SK-N-MC (cell line): ENCODE measurements at regions not wholly inside any gene's neighbourhood (a gene's known extent, or its start where the extent isn't known, plus 50 kb on each side); places are given as distances from the start of the nearest gene placed in this dataset.

Experiments used
- DNase-seq: peaks from one replicate; pipeline ENCODE4 v3.0.0-alpha.2; 2011; ENCODE audit warnings: low read depth, low spot score
- H3K27ac ChIP-seq: fragments of 200-600 bp; sonication (generic); 2 replicates; pipeline ENCODE4 v1.5.1; 2016; ENCODE audit warnings: mixed run types
- H3K36me3 ChIP-seq: fragments of 200-600 bp; sonication (generic); 2 replicates; pipeline ENCODE4 v1.6.1; 2017; ENCODE audit warnings: antibody characterized with exemption, low read length, mixed read lengths; ENCODE audit not compliant: insufficient read depth
- H3K4me3 ChIP-seq: fragments of 200-600 bp; sonication (generic); 2 replicates; pipeline ENCODE4 v1.5.1; 2016
- H3K9ac ChIP-seq: fragments of 200-600 bp; sonication (generic); 2 replicates; pipeline ENCODE4 v1.8.0; 2017; ENCODE audit warnings: mixed run types, mixed read lengths; ENCODE audit not compliant: insufficient read length
- H3K9me3 ChIP-seq: fragments of 200-600 bp; sonication (generic); 2 replicates; pipeline ENCODE4 v1.6.1; 2017; ENCODE audit warnings: low read depth, mild to moderate bottlenecking, antibody characterized with exemption, low read length, moderate library complexity, mixed read lengths
- EZH2 ChIP-seq: fragments of 200-600 bp; sonication (generic); IDR thresholded peaks from one replicate; pipeline ENCODE4 v1.6.1; 2017; ENCODE audit warnings: antibody characterized with exemption
- FOXP2 ChIP-seq: optimal IDR thresholded peaks from 2 replicates; pipeline ENCODE3; 2011; ENCODE audit warnings: mild to moderate bottlenecking, moderate library complexity; ENCODE audit not compliant: insufficient read depth; ENCODE audit errors: extremely low read length, control extremely low read depth
- POLR2AphosphoS5 ChIP-seq: IDR thresholded peaks from 2 replicates; pipeline ENCODE4 v1.6.1; 2012; ENCODE audit warnings: mild to moderate bottlenecking, low read depth, low read length, borderline replicate concordance

GRCh38 chr3:164852866-164853265 lies 225.4 kb downstream of the SI start:
- no peak for TF ChIP-seq POLR2AphosphoS5
- TF ChIP-seq EZH2, result no peak
- TF ChIP-seq FOXP2, result no peak
- H3K9ac ChIP-seq, result no peak overlapping the region
- no peak overlapping the region for H3K27ac ChIP-seq
- DNase-seq, result no peak
- H3K36me3 ChIP-seq, result no peaks in the 10 kb centered on the region
- no peak overlapping the region for H3K4me3 ChIP-seq
- H3K9me3 ChIP-seq, result no peaks in the 10 kb centered on the region

- no peak overlapping the region for H3K9ac ChIP-seq
- H3K36me3 ChIP-seq, result no peaks in the 10 kb centered on the region
- TF ChIP-seq POLR2AphosphoS5, result no peak
- TF ChIP-seq EZH2, result no peak
- TF ChIP-seq FOXP2, result no peak
- H3K27ac ChIP-seq, result no peak overlapping the region
- H3K9me3 ChIP-seq, result no peaks in the 10 kb centered on the region
- DNase-seq, result no peak
- H3K4me3 ChIP-seq, result no peak overlapping the region
These were observed 226.4 kb downstream of the SI start for GRCh38 chr3:164851905-164852304.

- no peaks in the 10 kb centered on the region for H3K36me3 ChIP-seq
- TF ChIP-seq EZH2 (no peak), POLR2AphosphoS5 (no peak), FOXP2 (no peak)
These were observed 227.1 kb downstream of the SI start for GRCh38 chr3:164851204-164851603.

GRCh38 chr3:164848923-164849322 lies 229.4 kb downstream of the SI start:
- no peak overlapping the region for H3K4me3 ChIP-seq
- no peaks in the 10 kb centered on the region for H3K9me3 ChIP-seq
- H3K36me3 ChIP-seq, result no peaks in the 10 kb centered on the region
- DNase-seq, result no peak
- TF ChIP-seq FOXP2 (no peak), EZH2 (no peak), POLR2AphosphoS5 (no peak)
- H3K27ac ChIP-seq, result no peak overlapping the region
- H3K9ac ChIP-seq, result no peak overlapping the region

More at GRCh38 chr3:164851204-164851603, 227.1 kb downstream of the SI start:
- no peak for DNase-seq
- Histone ChIP-seq H3K9ac (no peak overlapping the region), H3K27ac (no peak overlapping the region), H3K9me3 (no peaks in the 10 kb centered on the region), H3K4me3 (no peak overlapping the region)

- Histone ChIP-seq H3K4me3 (no peak overlapping the region), H3K27ac (no peak overlapping the region), H3K9me3 (no peaks in the 10 kb centered on the region), H3K9ac (no peak overlapping the region), H3K36me3 (no peaks in the 10 kb centered on the region)
- TF ChIP-seq EZH2 (no peak), POLR2AphosphoS5 (no peak), FOXP2 (no peak)
- DNase-seq, result no peak
These were observed 232.6 kb downstream of the SI start for GRCh38 chr3:164845739-164846138.

- Histone ChIP-seq H3K4me3 (no peak overlapping the region), H3K9ac (no peak overlapping the region), H3K9me3 (no peaks in the 10 kb centered on the region), H3K36me3 (no peaks in the 10 kb centered on the region), H3K27ac (no peak overlapping the region)
- TF ChIP-seq EZH2 (no peak), FOXP2 (no peak), POLR2AphosphoS5 (no peak)
- DNase-seq, result no peak
These were observed 246.1 kb downstream of the SI start for GRCh38 chr3:164832216-164832615.

GRCh38 chr3:164818318-164818717 lies 260.0 kb downstream of the SI start:
- no peak overlapping the region for H3K27ac ChIP-seq
- DNase-seq, result no peak
- H3K9ac ChIP-seq, result no peak overlapping the region
- no peaks in the 10 kb centered on the region for H3K36me3 ChIP-seq
- H3K9me3 ChIP-seq, result no peaks in the 10 kb centered on the region
- TF ChIP-seq FOXP2 (no peak), POLR2AphosphoS5 (no peak), EZH2 (no peak)
- H3K4me3 ChIP-seq, result no peak overlapping the region

GRCh38 chr3:164814106-164814505 lies 264.2 kb downstream of the SI start:
- no peaks in the 10 kb centered on the region for H3K36me3 ChIP-seq
- TF ChIP-seq FOXP2 (no peak), EZH2 (no peak), POLR2AphosphoS5 (no peak)
- no peak overlapping the region for H3K9ac ChIP-seq
- H3K27ac ChIP-seq, result no peak overlapping the region
- no peak for DNase-seq
- no peak overlapping the region for H3K4me3 ChIP-seq
- H3K9me3 ChIP-seq, result no peaks in the 10 kb centered on the region; the same call in 1 of the 2 replicates

GRCh38 chr3:164812042-164812441 lies 266.3 kb downstream of the SI start:
- no peak overlapping the region for H3K9ac ChIP-seq
- H3K36me3 ChIP-seq, result no peaks in the 10 kb centered on the region
- no peaks in the 10 kb centered on the region; the same call in 1 of the 2 replicates for H3K9me3 ChIP-seq
- TF ChIP-seq POLR2AphosphoS5, result no peak
- TF ChIP-seq EZH2, result no peak
- no peak for TF ChIP-seq FOXP2
- no peak overlapping the region for H3K4me3 ChIP-seq
- DNase-seq, result no peak
- no peak overlapping the region for H3K27ac ChIP-seq
